HCT116 (cell line): ENCODE measurements at regions not wholly inside any gene's neighbourhood (a gene's known extent, or its start where the extent isn't known, plus 50 kb on each side); places are given as distances from the start of the nearest gene placed in this dataset.

ENCODE experiments used
- ATAC-seq: fragments of 200-7000 bp; cut with Tn5 transposase; 2 replicates; pipeline ENCODE4 v1.9.1; 2020; ENCODE audit warnings: mild to moderate bottlenecking, moderate library complexity
- BruUV-seq: library from RNA; stranded (reverse); fragments of 400-500 nt; replicated peaks from 2 replicates; lab custom pipeline; 2021; lab: Mats Ljungman, UMichigan
- CTCF ChIA-PET: fragments of 300-600 bp; sonication (Branson Sonifier 250); formaldehyde crosslinking; loops from one replicate; lab custom pipeline; 2021; ENCODE audit warnings: antibody characterized with exemption; lab: Charles Lee
- POLR2A ChIA-PET: fragments of 300-600, 350-600 bp; sonication (Branson Sonifier 250); formaldehyde crosslinking; loops from one replicate; lab custom pipeline; 2021; ENCODE audit warnings: antibody characterized with exemption; lab: Charles Lee
- RAD21 ChIA-PET, 2 experiments: fragments of 300-600 bp; sonication (Branson Sonifier 250); formaldehyde crosslinking; loops; one replicate each; lab custom pipeline; 2023; ENCODE audit warnings: low total read pairs in 2 of 2; ENCODE audit not compliant: uncharacterized antibody in 2 of 2, unreplicated experiment in 2 of 2, low non-redundant PET in 1 of 2; lab: Charles Lee
- DNase-seq: peaks from one replicate; pipeline ENCODE4 v3.0.0-alpha.2; 2010; ENCODE audit warnings: low read depth, low spot score
- H2AFZ ChIP-seq: fragments of 200-600 bp; shearing (Covaris generic), sonication (generic); 2 replicates; pipeline ENCODE4 v1.6.1; 2017; ENCODE audit warnings: low read depth, mixed run types, mixed read lengths, antibody characterized with exemption, low read length; ENCODE audit not compliant: poor library complexity, severe bottlenecking
- H3K27ac ChIP-seq: 2 replicates; pipeline ENCODE4 v1.5.1; 2012; ENCODE audit warnings: low read depth, low read length
- H3K27me3 ChIP-seq: fragments of 200-600 bp; sonication (generic); 2 replicates; pipeline ENCODE4 v1.6.1; 2016; ENCODE audit warnings: mixed run types, low read length, mixed read lengths; ENCODE audit not compliant: insufficient read depth
- H3K36me3 ChIP-seq, 2 experiments: fragments of 200-500 bp in 1 of 2; fragments of 200-600 bp in 1 of 2; sonication (Bioruptor generic) in 1 of 2; sonication (generic) in 1 of 2; 2 replicates each; pipeline versions ENCODE4 v1.5.1 to v1.6.1; 2014 to 2016; ENCODE audit warnings: low read length in 2 of 2, inconsistent platforms in 1 of 2, mixed read lengths in 1 of 2, mixed run types in 1 of 2; ENCODE audit not compliant: insufficient read depth in 2 of 2, control insufficient read depth in 1 of 2
- H3K4me1 ChIP-seq, 2 experiments: fragments of 200-600 bp in 1 of 2; sonication (generic) in 1 of 2; 2 replicates each; pipeline versions ENCODE4 v1.5.1 to v1.6.1; 2012 to 2017; ENCODE audit warnings: low read length in 2 of 2, inconsistent platforms in 1 of 2, mild to moderate bottlenecking in 1 of 2, mixed read lengths in 1 of 2, mixed run types in 1 of 2, moderate library complexity in 1 of 2; ENCODE audit not compliant: insufficient read depth in 2 of 2, control insufficient read depth in 1 of 2
- H3K4me2 ChIP-seq: fragments of 200-600 bp; sonication (generic); 2 replicates; pipeline ENCODE4 v1.6.1; 2017; ENCODE audit warnings: mixed run types, low read length, mixed read lengths
- H3K4me3 ChIP-seq, 2 experiments: fragments of 200-600 bp in 1 of 2; sonication (generic) in 1 of 2; replicated peaks in 1 of 2; 2 replicates each; pipeline ENCODE4 v1.5.1; 2011 to 2016; ENCODE audit warnings: low read length in 2 of 2, control low read depth in 1 of 2, low read depth in 1 of 2, mild to moderate bottlenecking in 1 of 2, mixed read lengths in 1 of 2, mixed run types in 1 of 2
- H3K79me2 ChIP-seq: fragments of 200-600 bp; sonication (generic); 2 replicates; pipeline ENCODE4 v1.6.1; 2017; ENCODE audit warnings: mild to moderate bottlenecking, mixed run types, low read length, moderate library complexity, mixed read lengths; ENCODE audit not compliant: insufficient read depth
- H3K9ac ChIP-seq: fragments of 200-600 bp; sonication (generic); 2 replicates; pipeline ENCODE4 v1.6.1; 2016; ENCODE audit warnings: low read length, mixed read lengths
- H3K9me2 ChIP-seq: fragments of 200-600 bp; sonication (generic), shearing (Covaris generic); 2 replicates; pipeline ENCODE4 v1.6.1; 2017; ENCODE audit warnings: mixed run types, mild to moderate bottlenecking, moderate library complexity; ENCODE audit not compliant: insufficient read depth
- H3K9me3 ChIP-seq, 2 experiments: fragments of 200-500 bp in 1 of 2; fragments of 200-600 bp in 1 of 2; sonication (Bioruptor generic) in 1 of 2; sonication (generic) in 1 of 2; 2 replicates each; pipeline ENCODE4 v1.6.1; 2014 to 2017; ENCODE audit warnings: low read length in 2 of 2, mixed read lengths in 2 of 2, inconsistent platforms in 1 of 2, low read depth in 1 of 2, mild to moderate bottlenecking in 1 of 2, mixed run types in 1 of 2, moderate library complexity in 1 of 2; ENCODE audit not compliant: control insufficient read depth in 1 of 2, insufficient read depth in 1 of 2
- H4K20me1 ChIP-seq: fragments of 200-600 bp; sonication (generic), shearing (Covaris generic); 2 replicates; pipeline ENCODE4 v1.6.1; 2017; ENCODE audit warnings: mixed run types, mild to moderate bottlenecking, moderate library complexity; ENCODE audit not compliant: insufficient read depth
- ATF3 ChIP-seq: IDR thresholded peaks from 2 replicates; pipeline ENCODE4 v1.6.1; 2012
- CBX3 ChIP-seq: IDR thresholded peaks from 2 replicates; pipeline ENCODE4 v1.6.1; 2012; ENCODE audit warnings: low read depth
- CTCF ChIP-seq, 3 experiments: fragments of 200-600 bp in 1 of 3; sonication (generic) in 1 of 3; IDR thresholded peaks in 2 of 3; conservative IDR thresholded peaks in 1 of 3; 2 replicates each; pipeline ENCODE4 v1.5.1; 2012 to 2017; ENCODE audit warnings: low read depth in 2 of 3, low read length in 2 of 3, antibody characterized with exemption in 1 of 3, borderline replicate concordance in 1 of 3, control low read depth in 1 of 3, mild to moderate bottlenecking in 1 of 3, mixed read lengths in 1 of 3, mixed run types in 1 of 3, moderate library complexity in 1 of 3; ENCODE audit not compliant: insufficient read depth in 1 of 3
- ELF1 ChIP-seq: IDR thresholded peaks from 2 replicates; pipeline ENCODE4 v1.6.1; 2012; ENCODE audit warnings: low read depth, borderline replicate concordance
- EZH2 ChIP-seq: fragments of 200-600 bp; sonication (generic); IDR thresholded peaks from 2 replicates; pipeline ENCODE4 v1.6.1; 2017; ENCODE audit warnings: antibody characterized with exemption, mixed run types
- FOSL1 ChIP-seq: IDR thresholded peaks from 2 replicates; pipeline ENCODE4 v1.6.1; 2012; ENCODE audit warnings: low read depth
- JUND ChIP-seq: IDR thresholded peaks from 2 replicates; pipeline ENCODE4 v1.6.1; 2012
- POLR2A ChIP-seq: IDR thresholded peaks from 2 replicates; pipeline ENCODE4 v1.7.0; 2011; ENCODE audit warnings: borderline replicate concordance; ENCODE audit not compliant: insufficient read depth, insufficient read length; ENCODE audit errors: extremely low read depth
- POLR2AphosphoS5 ChIP-seq: IDR thresholded peaks from 2 replicates; pipeline ENCODE4 v1.6.1; 2011; ENCODE audit warnings: mild to moderate bottlenecking, low read depth, low read length, moderate library complexity
- REST ChIP-seq: IDR thresholded peaks from 2 replicates; pipeline ENCODE4 v1.6.1; 2012; ENCODE audit warnings: low read depth
- SIN3A ChIP-seq: IDR thresholded peaks from 2 replicates; pipeline ENCODE4 v1.6.1; 2012; ENCODE audit warnings: low read depth
- SP1 ChIP-seq: IDR thresholded peaks from 2 replicates; pipeline ENCODE4 v1.6.1; 2012; ENCODE audit warnings: low read depth
- SRF ChIP-seq: IDR thresholded peaks from 2 replicates; pipeline ENCODE4 v1.6.1; 2012; ENCODE audit warnings: low read depth
- ZBTB33 ChIP-seq: IDR thresholded peaks from 2 replicates; pipeline ENCODE4 v1.6.1; 2011; ENCODE audit warnings: mild to moderate bottlenecking, low read length, moderate library complexity; ENCODE audit not compliant: insufficient replicate concordance; ENCODE audit errors: extremely low read depth
- ZFX ChIP-seq: fragments of 450-650 bp; IDR thresholded peaks from 2 replicates; pipeline ENCODE4 v1.6.1; 2017
- intact Hi-C: fragments of 100-400 bp; cut with micrococcal nuclease; formaldehyde crosslinking; loops from 2 replicates; pipeline ENCODE4 v1.10.0; 2022

GRCh38 chr15:96035091-96035490 lies 295.4 kb upstream of the NR2F2 start:
- Histone ChIP-seq H3K4me2 (no peak overlapping the region), H3K9ac (no peak overlapping the region), H2AFZ (no peak overlapping the region), H3K9me2 (no peaks in the 10 kb centered on the region), H4K20me1 (no peaks in the 10 kb centered on the region), H3K4me3 (no peak overlapping the region), H3K4me1 (no peaks in the 10 kb centered on the region), H3K27me3 (no peaks in the 10 kb centered on the region), H3K36me3 (no peaks in the 10 kb centered on the region), H3K79me2 (no peaks in the 10 kb centered on the region), H3K27ac (no peak overlapping the region), H3K9me3 (no peaks in the 10 kb centered on the region)
- ATAC-seq, result no peak
- no peak for TF ChIP-seq SP1
- CTCF ChIA-PET, result no interaction called here
- DNase-seq, result no peak
- RAD21 ChIA-PET, result no interaction called here
- BruUV-seq, result no TSS peak
- POLR2A ChIA-PET, result no interaction called here
- intact Hi-C loops, result no loop called here

- BruUV-seq, result no TSS peak
- TF ChIP-seq EZH2 (no peak), ATF3 (no peak), FOSL1 (no peak), CBX3 (no peak), SP1 (no peak), ZBTB33 (no peak), POLR2A (no peak), ELF1 (no peak), ZFX (no peak), CTCF (IDR thresholded peaks at IDR 0.05 in 2 of 3, conservative IDR thresholded peaks at IDR 0.05 in 1 of 3; ENCODE audit: borderline replicate concordance in 1 of 3, insufficient read depth in 1 of 3, low read depth in 2 of 3, low read length in 2 of 3) (no peak), SIN3A (no peak), REST (no peak), POLR2AphosphoS5 (no peak), JUND (no peak), SRF (no peak)
Measured at GRCh38 chr15:96035635-96036034, 294.9 kb upstream of the NR2F2 start.

More at GRCh38 chr15:96035635-96036034, 294.9 kb upstream of the NR2F2 start:
- no peaks in the 10 kb centered on the region for H4K20me1 ChIP-seq
- ChIA-PET POLR2A (no interaction called here), RAD21 (no interaction called here), CTCF (no interaction called here)
- H3K4me2 ChIP-seq, result no peak overlapping the region
- H3K9ac ChIP-seq, result no peak overlapping the region
- H3K9me3 ChIP-seq, result no peaks in the 10 kb centered on the region
- intact Hi-C loops, result no loop called here
- no peaks in the 10 kb centered on the region for H3K36me3 ChIP-seq
- ATAC-seq (no peak), DNase-seq (no peak)
- H3K4me1 ChIP-seq, result no peaks in the 10 kb centered on the region
- H3K4me3 ChIP-seq, result no peak overlapping the region
- no peaks in the 10 kb centered on the region for H3K79me2 ChIP-seq
- H3K27ac ChIP-seq, result no peak overlapping the region
- no peaks in the 10 kb centered on the region for H3K27me3 ChIP-seq
- H3K9me2 ChIP-seq, result no peaks in the 10 kb centered on the region
- H2AFZ ChIP-seq, result no peak overlapping the region
